SU-DHL-6 (cell line): ENCODE measurements at regions not wholly inside any gene's neighbourhood (a gene's known extent, or its start where the extent isn't known, plus 50 kb on each side); places are given as distances from the start of the nearest gene placed in this dataset.

ENCODE experiments used
- H2AFZ ChIP-seq: fragments of 200-600 bp; sonication (generic); 2 replicates; pipeline ENCODE4 v1.6.1; 2014; ENCODE audit warnings: low read depth, mild to moderate bottlenecking, moderate library complexity, mixed read lengths, antibody characterized with exemption, low read length; ENCODE audit not compliant: severe bottlenecking
- H3F3A ChIP-seq: fragments of 200-600 bp; shearing (Covaris generic); 2 replicates; pipeline ENCODE4 v1.6.0; 2016; ENCODE audit warnings: antibody characterized with exemption, mild to moderate bottlenecking; ENCODE audit not compliant: insufficient read depth
- H3K27ac ChIP-seq: fragments of 200-600 bp; sonication (generic); 2 replicates; pipeline ENCODE4 v1.5.1; 2016; ENCODE audit warnings: low read depth, mild to moderate bottlenecking, low read length, moderate library complexity, mixed read lengths
- H3K27me3 ChIP-seq: fragments of 200-600 bp; sonication (generic), shearing (Covaris generic); 2 replicates; pipeline ENCODE4 v1.6.0; 2014; ENCODE audit warnings: mild to moderate bottlenecking, low read length
- H3K36me3 ChIP-seq: fragments of 200-600 bp; sonication (generic); 2 replicates; pipeline ENCODE4 v1.6.1; 2014; ENCODE audit warnings: mild to moderate bottlenecking, low read length, mixed read lengths
- H3K4me2 ChIP-seq: fragments of 300-600, 200-600 bp; shearing (Covaris generic), sonication (generic); 2 replicates; pipeline ENCODE4 v1.6.0; 2014; ENCODE audit warnings: low read length, low read depth, mild to moderate bottlenecking; ENCODE audit not compliant: poor library complexity, severe bottlenecking
- H3K4me3 ChIP-seq: fragments of 200-600 bp; sonication (generic); 2 replicates; pipeline ENCODE4 v1.5.1; 2014; ENCODE audit warnings: antibody characterized with exemption, low read length, mild to moderate bottlenecking, mixed read lengths; ENCODE audit not compliant: insufficient read depth, poor library complexity, severe bottlenecking
- H3K79me2 ChIP-seq: fragments of 200-600 bp; sonication (generic); 2 replicates; pipeline ENCODE4 v1.6.1; 2014; ENCODE audit warnings: mild to moderate bottlenecking, low read length, moderate library complexity; ENCODE audit not compliant: insufficient read depth
- H3K9ac ChIP-seq: fragments of 200-600 bp; sonication (generic); 2 replicates; pipeline ENCODE4 v1.7.0; 2014; ENCODE audit warnings: mild to moderate bottlenecking, low read length
- H3K9me2 ChIP-seq: fragments of 200-600 bp; sonication (generic); replicated peaks from 2 replicates; pipeline ENCODE4 v1.6.1; 2014; ENCODE audit warnings: low read length; ENCODE audit not compliant: insufficient read depth
- H3K9me3 ChIP-seq: fragments of 200-600 bp; sonication (generic); 2 replicates; pipeline ENCODE4 v1.6.1; 2014; ENCODE audit warnings: low read length, mixed read lengths; ENCODE audit not compliant: insufficient read depth
- H4K20me1 ChIP-seq: fragments of 200-600 bp; sonication (generic); 2 replicates; pipeline ENCODE4 v1.6.1; 2014; ENCODE audit warnings: low read depth, mild to moderate bottlenecking, antibody characterized with exemption, low read length, moderate library complexity, mixed read lengths
- CTCF ChIP-seq: fragments of 200-600 bp; sonication (generic); IDR thresholded peaks from one replicate; pipeline ENCODE4 v1.5.1; 2017; ENCODE audit warnings: antibody characterized with exemption, mild to moderate bottlenecking, low read length, moderate library complexity; ENCODE audit not compliant: insufficient read depth, poor library complexity, severe bottlenecking
- EZH2phosphoT487 ChIP-seq: fragments of 200-600 bp; sonication (generic), shearing (Covaris generic); conservative IDR thresholded peaks from 2 replicates; pipeline ENCODE4 v1.6.1; 2018; ENCODE audit warnings: mild to moderate bottlenecking, antibody characterized with exemption, low read length, moderate library complexity, mixed read lengths

GRCh38 chr6:92124200-92124651 is 1295.1 kb downstream of the EPHA7 start:
- TF ChIP-seq CTCF (no peak), EZH2phosphoT487 (no peak)
- no peak overlapping the region for H3K27ac ChIP-seq

GRCh38 chr6:92122746-92123145 is 1296.6 kb downstream of the EPHA7 start:
- H3K27me3 ChIP-seq, result no peaks in the 10 kb centered on the region
- H3K4me2 ChIP-seq, result no peak overlapping the region
- H3K4me3 ChIP-seq, result no peak overlapping the region
- H3K9ac ChIP-seq, result no peak overlapping the region
- H4K20me1 ChIP-seq, result no peaks in the 10 kb centered on the region
- H3F3A ChIP-seq, result no peaks in the 10 kb centered on the region
- no peaks in the 10 kb centered on the region for H3K79me2 ChIP-seq
- no peak overlapping the region for H3K27ac ChIP-seq
- TF ChIP-seq CTCF (peak; percentile 22), EZH2phosphoT487 (no peak)
- H2AFZ ChIP-seq, result no peak overlapping the region
- H3K36me3 ChIP-seq, result no peaks in the 10 kb centered on the region
- no peaks in the 10 kb centered on the region for H3K9me3 ChIP-seq
- H3K9me2 ChIP-seq, result no peaks in the 10 kb centered on the region; the same call in 1 of the 2 replicates

More at GRCh38 chr6:92124200-92124651, 1295.1 kb downstream of the EPHA7 start:
- no peaks in the 10 kb centered on the region for H3K79me2 ChIP-seq
- H2AFZ ChIP-seq, result no peak overlapping the region
- no peaks in the 10 kb centered on the region for H3K36me3 ChIP-seq
- H3K9me3 ChIP-seq, result no peaks in the 10 kb centered on the region
- no peak overlapping the region for H3K4me2 ChIP-seq
- H3K27me3 ChIP-seq, result no peaks in the 10 kb centered on the region
- H3K9me2 ChIP-seq, result no peaks in the 10 kb centered on the region; the same call in 1 of the 2 replicates
- no peaks in the 10 kb centered on the region for H3F3A ChIP-seq
- H3K4me3 ChIP-seq, result no peak overlapping the region
- no peaks in the 10 kb centered on the region for H4K20me1 ChIP-seq
- H3K9ac ChIP-seq, result no peak overlapping the region

- Histone ChIP-seq H2AFZ (no peak overlapping the region), H3K79me2 (no peaks in the 10 kb centered on the region), H4K20me1 (no peaks in the 10 kb centered on the region), H3K27ac (no peak overlapping the region), H3K36me3 (no peaks in the 10 kb centered on the region), H3K9ac (no peak overlapping the region), H3K9me2 (no peaks in the 10 kb centered on the region; the same call in 1 of the 2 replicates), H3K27me3 (no peaks in the 10 kb centered on the region), H3F3A (no peaks in the 10 kb centered on the region), H3K9me3 (no peaks in the 10 kb centered on the region), H3K4me3 (no peak overlapping the region), H3K4me2 (no peak overlapping the region)
- TF ChIP-seq CTCF, result no peak
- no peak for TF ChIP-seq EZH2phosphoT487
Observed at GRCh38 chr6:92121228-92121627, 1298.1 kb downstream of the EPHA7 start.

- H3K9me2 ChIP-seq, result no peaks in the 10 kb centered on the region
- H3K27me3 ChIP-seq, result no peaks in the 10 kb centered on the region
- TF ChIP-seq EZH2phosphoT487 (no peak), CTCF (no peak)
- no peak overlapping the region for H2AFZ ChIP-seq
- no peak overlapping the region for H3K27ac ChIP-seq
- H3K79me2 ChIP-seq, result no peaks in the 10 kb centered on the region
- H4K20me1 ChIP-seq, result no peaks in the 10 kb centered on the region
- no peaks in the 10 kb centered on the region for H3F3A ChIP-seq
- no peak overlapping the region for H3K4me2 ChIP-seq
- H3K4me3 ChIP-seq, result no peak overlapping the region
- H3K9ac ChIP-seq, result no peak overlapping the region
- no peaks in the 10 kb centered on the region for H3K9me3 ChIP-seq
- no peaks in the 10 kb centered on the region for H3K36me3 ChIP-seq
Observed at GRCh38 chr6:92117800-92118199, 1301.6 kb downstream of the EPHA7 start.
